A549 (cell line): ENCODE measurements at regions not wholly inside any gene's neighbourhood (a gene's known extent, or its start where the extent isn't known, plus 50 kb on each side); places are given as distances from the start of the nearest gene placed in this dataset.

Experiments
- CTCF ChIP-seq: fragments of >200 bp; sonication (Bioruptor Twin); formaldehyde crosslinking; IDR thresholded peaks from 3 replicates; pipeline ENCODE4 v1.5.1; 2016
- EHMT2 ChIP-seq: fragments of 200-600 bp; sonication (generic); IDR thresholded peaks from 2 replicates; pipeline ENCODE4 v1.6.1; 2016; ENCODE audit warnings: antibody characterized with exemption, low read depth, mild to moderate bottlenecking, moderate library complexity
- KDM1A ChIP-seq: fragments of 200-600 bp; sonication (generic); IDR thresholded peaks from 2 replicates; pipeline ENCODE4 v1.6.1; 2016; ENCODE audit warnings: low read depth, mild to moderate bottlenecking

GRCh38 chr7:86972072-86972471, 87.4 kb downstream of the ELAPOR2 start:
- TF ChIP-seq EHMT2 = no peak
- TF ChIP-seq KDM1A = no peak
- no peak for TF ChIP-seq CTCF
